Mucosa of descending colon (tissue), 3 donors: ENCODE measurements at regions not wholly inside any gene's neighbourhood (a gene's known extent, or its start where the extent isn't known, plus 50 kb on each side); places are given as distances from the start of the nearest gene placed in this dataset.

Source experiments
- ATAC-seq: fragments of 200-7000 bp; cut with Tn5 transposase; one replicate; pipeline ENCODE4 v1.9.1; 2020; ENCODE audit warnings: mild to moderate bottlenecking, moderate library complexity
- DNase-seq, 3 donors: peaks; one replicate each; pipeline ENCODE4 v3.0.0-alpha.2; 2020
- H3K36me3 ChIP-seq: fragments of 200-600 bp; one replicate; pipeline ENCODE4 v1.8.0; 2021; ENCODE audit warnings: low read depth, mild to moderate bottlenecking
- H3K4me1 ChIP-seq: fragments of 200-600 bp; one replicate; pipeline ENCODE4 v1.8.0; 2021; ENCODE audit warnings: low read depth, mild to moderate bottlenecking
- H3K4me3 ChIP-seq: fragments of 200-600 bp; one replicate; pipeline ENCODE4 v1.8.0; 2021; ENCODE audit warnings: mild to moderate bottlenecking
- H3K9me3 ChIP-seq: fragments of 200-600 bp; one replicate; pipeline ENCODE4 v1.8.0; 2021; ENCODE audit warnings: mild to moderate bottlenecking
- CTCF ChIP-seq: fragments of 200-600 bp; IDR thresholded peaks from one replicate; pipeline ENCODE4 v1.8.0; 2022; ENCODE audit warnings: antibody characterized with exemption, mild to moderate bottlenecking
- intact Hi-C, 2 donors: fragments of 100-400 bp; cut with DNase I in 1 of 2; cut with micrococcal nuclease in 1 of 2; formaldehyde crosslinking; loops; one replicate each; pipeline versions ENCODE4 v1.11.0 to v1.11.1; 2022; cut with DNase I, micrococcal nuclease
- donor health status: DM: no; HTN: no; CAD: no; lungs with moderate emphysema.
- donor health status: DM: no; HTN: no; CAD: no.
- donor health status: DM: no; HTN: yes; CAD: no.

- Histone ChIP-seq H3K36me3 (no peaks in the 10 kb centered on the region), H3K4me1 (no peaks in the 10 kb centered on the region), H3K9me3 (peaks cover 8% of the 10 kb centered on the region), H3K4me3 (no peak overlapping the region)
- intact Hi-C loops: no loop called here
- DNase-seq (no peak), ATAC-seq (no peak)
- no peak for TF ChIP-seq CTCF
Measured at GRCh38 chr3:80142714-80143113, 374.9 kb upstream of the ROBO1 start.

- ATAC-seq (no peak), DNase-seq (no peak)
- no peaks in the 10 kb centered on the region for H3K36me3 ChIP-seq
- peaks cover 8% of the 10 kb centered on the region for H3K9me3 ChIP-seq
- H3K4me3 ChIP-seq: no peak overlapping the region
- no peak for TF ChIP-seq CTCF
- H3K4me1 ChIP-seq: no peaks in the 10 kb centered on the region
- intact Hi-C loops: no loop called here
Measured at GRCh38 chr3:80141557-80141956, 373.8 kb upstream of the ROBO1 start.

GRCh38 chr3:80116281-80116680 is 348.5 kb upstream of the ROBO1 start:
- no peak for ATAC-seq
- H3K9me3 ChIP-seq: peaks cover 2% of the 10 kb centered on the region
- H3K4me3 ChIP-seq: no peak overlapping the region
- no peak for TF ChIP-seq CTCF
- no peak for DNase-seq
- H3K36me3 ChIP-seq: no peaks in the 10 kb centered on the region
- intact Hi-C loops: no loop called here
- H3K4me1 ChIP-seq: no peaks in the 10 kb centered on the region

GRCh38 chr3:80114694-80115093 is 346.9 kb upstream of the ROBO1 start:
- intact Hi-C loops: no loop called here
- no peak for TF ChIP-seq CTCF

GRCh38 chr3:80113331-80113730 is 345.5 kb upstream of the ROBO1 start:
- ATAC-seq (no peak), DNase-seq (no peak)
- no peak for TF ChIP-seq CTCF
- Histone ChIP-seq H3K36me3 (no peaks in the 10 kb centered on the region), H3K4me3 (no peak overlapping the region), H3K4me1 (no peaks in the 10 kb centered on the region), H3K9me3 (peaks cover 2% of the 10 kb centered on the region)
- intact Hi-C loops: no loop called here

More at GRCh38 chr3:80114694-80115093, 346.9 kb upstream of the ROBO1 start:
- DNase-seq (no peak), ATAC-seq (no peak)
- Histone ChIP-seq H3K4me3 (no peak overlapping the region), H3K9me3 (peaks cover 2% of the 10 kb centered on the region), H3K4me1 (no peaks in the 10 kb centered on the region), H3K36me3 (no peaks in the 10 kb centered on the region)

GRCh38 chr3:80099559-80100066 is 331.8 kb upstream of the ROBO1 start:
- TF ChIP-seq CTCF: no peak
- no peak for DNase-seq
- no peak overlapping the region for H3K4me3 ChIP-seq
- H3K4me1 ChIP-seq: no peaks in the 10 kb centered on the region
- no peaks in the 10 kb centered on the region for H3K9me3 ChIP-seq
- no peaks in the 10 kb centered on the region for H3K36me3 ChIP-seq
- ATAC-seq: no peak
- intact Hi-C loops: no loop called here
